CD4-positive, alpha-beta T cell treated with Interleukin-6 for 4 hours (primary cell): ENCODE measurements at regions not wholly inside any gene's neighbourhood (a gene's known extent, or its start where the extent isn't known, plus 50 kb on each side); places are given as distances from the start of the nearest gene placed in this dataset.
"Not testable (repeated sequence)": the region's sequence is repeated elsewhere in the genome, so short reads cannot be mapped to it uniquely, and the experiment has no call there.

Source experiments
- DNase-seq: peaks from one replicate; pipeline ENCODE4 v3.0.0-alpha.2; 2020; ENCODE audit warnings: mixed read lengths

DNA sequence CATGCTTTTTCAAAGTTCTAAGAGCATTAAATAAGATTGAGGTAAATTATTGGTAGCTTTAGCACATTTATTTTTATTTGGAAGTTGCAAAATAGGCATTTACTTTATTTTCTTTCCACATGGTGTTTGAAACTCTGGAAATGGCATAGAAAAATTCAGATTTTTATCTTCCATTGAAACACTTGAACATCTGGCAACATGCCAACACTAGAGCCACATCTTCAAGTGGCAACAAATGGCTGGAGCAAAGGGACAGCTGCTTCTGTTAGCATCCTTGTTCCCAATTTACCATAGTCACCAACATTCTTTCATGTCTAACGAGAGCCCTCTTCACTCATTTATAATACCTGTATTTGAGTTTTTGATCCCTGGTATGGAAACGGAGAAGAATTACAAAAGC, 539.9 kb downstream of the ZNF608 start:
- no peak for DNase-seq

DNA sequence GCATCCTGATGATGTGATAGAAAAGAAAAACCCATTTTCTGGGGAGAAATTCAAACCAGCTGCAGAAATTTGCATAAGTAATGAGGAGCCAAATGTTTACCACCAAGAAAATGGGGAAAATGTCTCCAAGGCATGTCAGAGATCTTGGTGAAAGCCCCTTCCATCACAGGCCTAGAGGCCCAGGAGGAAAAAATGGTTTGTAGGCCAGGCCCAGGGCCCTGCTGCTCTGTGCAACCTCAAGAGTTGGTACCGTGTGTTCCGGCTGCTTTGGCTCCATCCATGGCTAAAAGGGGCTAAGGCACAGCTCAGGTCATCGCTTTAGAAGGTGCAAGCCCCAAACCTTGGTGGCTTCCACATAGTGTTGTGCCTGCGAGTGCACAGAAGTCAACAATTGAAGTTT, 543.1 kb downstream of the ZNF608 start:
- DNase-seq, result no peak

DNA sequence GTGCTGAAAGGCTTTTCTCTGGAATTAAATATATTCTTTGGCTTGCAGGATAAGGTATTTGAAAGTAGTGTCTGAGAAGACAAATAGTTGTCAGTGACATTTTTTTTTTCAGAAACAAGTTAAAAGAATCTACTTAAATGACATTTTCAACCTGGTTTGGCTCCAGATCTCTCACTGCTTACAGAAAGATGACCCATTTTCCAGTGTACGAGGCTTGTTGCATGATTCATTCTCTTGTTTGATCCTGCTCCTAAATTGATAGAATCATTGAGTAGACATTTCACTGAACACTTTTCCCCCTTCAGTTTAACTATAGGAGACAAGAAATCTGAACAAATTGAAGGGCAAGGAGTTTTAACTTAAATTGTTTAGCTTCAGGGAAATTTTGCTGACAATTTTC, 546.1 kb downstream of the ZNF608 start:
- DNase-seq, result no peak

- no peak for DNase-seq
These were observed 546.5 kb downstream of the ZNF608 start for GRCh38 chr5:124199893-124200292.

DNA sequence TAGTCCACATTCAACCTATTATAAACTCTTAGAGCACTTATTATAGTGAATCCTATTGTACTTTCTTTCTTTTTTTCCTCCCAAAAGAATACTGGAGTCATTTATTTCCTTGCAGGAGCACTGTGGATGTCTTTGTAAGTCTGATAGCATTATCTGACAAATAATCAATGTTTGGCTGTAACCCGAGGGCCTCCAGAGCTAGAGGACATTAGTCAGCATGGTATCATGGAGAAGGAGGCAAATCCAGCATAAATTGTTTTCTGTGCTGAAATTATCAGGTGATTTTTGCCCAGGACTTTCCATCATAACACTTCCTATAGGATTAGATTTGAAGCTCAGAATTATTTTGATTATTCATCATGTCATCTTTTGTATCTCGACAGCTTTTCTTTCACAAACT, 551.0 kb downstream of the ZNF608 start:
- DNase-seq, result no peak

DNA sequence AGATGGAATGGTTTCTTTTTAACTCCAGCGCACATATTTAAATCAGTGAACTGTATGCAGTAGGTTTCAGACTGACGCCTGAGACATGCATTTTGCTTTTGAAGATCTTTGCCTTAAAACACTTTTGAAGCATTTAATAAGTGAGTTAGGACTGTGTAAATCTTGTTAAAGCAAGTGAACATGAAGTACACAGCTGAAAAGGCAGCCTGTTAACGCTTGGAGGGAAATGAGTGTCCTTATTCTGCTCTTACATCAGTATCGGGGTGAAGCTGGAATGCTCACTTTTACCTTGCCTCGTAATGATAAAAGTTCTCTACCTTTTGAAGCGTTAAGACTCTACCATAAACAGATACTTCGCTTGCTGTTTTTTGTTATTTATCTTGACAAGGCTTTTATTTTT, 552.2 kb downstream of the ZNF608 start:
- no peak for DNase-seq

DNA sequence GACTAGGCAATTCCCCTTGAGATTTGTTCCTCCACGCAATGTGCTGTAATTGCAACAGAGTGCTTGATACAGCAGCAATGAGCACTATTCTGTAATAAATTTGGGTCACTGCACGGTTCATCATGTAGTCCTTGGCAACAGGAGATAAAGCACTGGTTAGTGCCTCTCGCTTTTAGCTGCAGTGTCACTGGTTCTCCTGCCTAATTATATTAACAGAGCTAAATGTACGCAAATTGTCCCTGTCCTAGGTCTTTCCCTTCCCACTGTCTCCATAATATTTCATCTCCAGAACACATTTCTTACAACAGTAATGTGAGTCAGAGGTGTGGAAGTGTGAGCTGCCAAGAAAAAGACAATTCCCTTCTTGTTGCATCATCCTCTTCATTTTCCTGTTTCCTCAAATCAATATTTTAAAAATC, 553.1 kb downstream of the ZNF608 start:
- DNase-seq, result no peak

- DNase-seq, result no peak
These were observed 553.7 kb downstream of the ZNF608 start for GRCh38 chr5:124192716-124193115.

- no peak for DNase-seq
These were observed 560.7 kb downstream of the ZNF608 start for GRCh38 chr5:124185716-124186115.

- no peak for DNase-seq
These were observed 564.3 kb downstream of the ZNF608 start for GRCh38 chr5:124182133-124182532.

- no peak for DNase-seq
These were observed 565.5 kb downstream of the ZNF608 start for GRCh38 chr5:124180875-124181461.

GRCh38 chr5:124180299-124180874, 566.1 kb downstream of the ZNF608 start:
- no peak for DNase-seq

DNA sequence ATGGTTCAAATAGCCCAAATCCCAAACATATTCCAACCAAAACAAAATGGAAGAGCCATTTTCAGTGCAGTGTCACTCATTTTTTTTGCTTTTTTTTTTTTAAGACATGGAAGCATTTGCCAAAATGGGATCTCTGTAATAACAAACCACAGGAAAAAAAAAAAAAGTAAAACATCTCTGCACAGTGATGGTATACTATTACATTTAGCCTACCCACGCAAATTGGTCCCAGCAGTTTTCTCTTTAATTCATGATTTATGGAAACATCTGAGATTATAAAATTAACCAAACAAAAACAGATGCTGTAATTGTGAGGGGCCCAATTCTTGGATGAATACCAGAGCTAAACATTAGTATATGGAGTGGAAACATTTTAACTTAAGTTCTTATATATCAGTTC, 566.6 kb downstream of the ZNF608 start:
- DNase-seq, result no peak

GRCh38 chr5:124178050-124178449, 568.4 kb downstream of the ZNF608 start:
- DNase-seq, result no peak

GRCh38 chr5:124176692-124177091, 569.7 kb downstream of the ZNF608 start:
- no peak for DNase-seq

DNA sequence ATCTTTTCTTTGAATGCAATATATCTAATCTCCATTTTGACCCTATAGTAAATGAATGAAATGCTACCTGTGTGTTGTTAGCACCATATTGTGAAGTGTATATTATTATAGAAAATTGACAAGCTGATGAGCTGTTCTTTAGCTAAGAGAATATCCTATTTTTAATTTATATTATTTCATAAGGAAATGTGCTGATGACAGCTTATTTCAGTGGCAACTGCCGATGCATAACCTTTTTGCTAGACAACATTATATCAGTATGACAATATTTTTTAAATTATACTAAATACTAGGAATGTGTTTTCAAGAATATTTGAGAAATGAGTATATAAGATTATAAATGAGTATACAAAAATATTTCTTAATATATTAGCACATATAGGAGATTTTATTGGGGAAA, 573.1 kb downstream of the ZNF608 start:
- DNase-seq, result no peak

- no peak for DNase-seq
These were observed 573.9 kb downstream of the ZNF608 start for GRCh38 chr5:124172389-124173003.

DNA sequence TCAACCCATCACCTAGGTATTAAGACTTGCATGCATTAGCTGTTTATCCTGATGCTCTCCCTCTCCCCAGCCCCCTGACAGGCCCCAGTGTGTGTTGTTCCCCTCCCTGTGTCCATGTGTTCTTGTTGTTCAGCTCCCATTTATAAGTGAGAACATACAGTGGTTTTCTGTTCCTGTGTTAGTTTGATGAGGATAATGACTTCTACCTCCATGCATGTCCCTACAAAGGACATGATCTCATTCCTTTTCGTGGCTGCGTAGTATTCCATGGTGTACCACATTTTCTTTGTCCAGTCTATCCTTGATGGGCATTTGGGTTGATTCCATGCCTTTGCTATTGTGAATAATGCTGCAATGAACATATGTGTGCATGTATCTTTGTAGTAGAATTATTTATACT, 578.3 kb downstream of the ZNF608 start:
- not testable (repeated sequence) for DNase-seq

DNA sequence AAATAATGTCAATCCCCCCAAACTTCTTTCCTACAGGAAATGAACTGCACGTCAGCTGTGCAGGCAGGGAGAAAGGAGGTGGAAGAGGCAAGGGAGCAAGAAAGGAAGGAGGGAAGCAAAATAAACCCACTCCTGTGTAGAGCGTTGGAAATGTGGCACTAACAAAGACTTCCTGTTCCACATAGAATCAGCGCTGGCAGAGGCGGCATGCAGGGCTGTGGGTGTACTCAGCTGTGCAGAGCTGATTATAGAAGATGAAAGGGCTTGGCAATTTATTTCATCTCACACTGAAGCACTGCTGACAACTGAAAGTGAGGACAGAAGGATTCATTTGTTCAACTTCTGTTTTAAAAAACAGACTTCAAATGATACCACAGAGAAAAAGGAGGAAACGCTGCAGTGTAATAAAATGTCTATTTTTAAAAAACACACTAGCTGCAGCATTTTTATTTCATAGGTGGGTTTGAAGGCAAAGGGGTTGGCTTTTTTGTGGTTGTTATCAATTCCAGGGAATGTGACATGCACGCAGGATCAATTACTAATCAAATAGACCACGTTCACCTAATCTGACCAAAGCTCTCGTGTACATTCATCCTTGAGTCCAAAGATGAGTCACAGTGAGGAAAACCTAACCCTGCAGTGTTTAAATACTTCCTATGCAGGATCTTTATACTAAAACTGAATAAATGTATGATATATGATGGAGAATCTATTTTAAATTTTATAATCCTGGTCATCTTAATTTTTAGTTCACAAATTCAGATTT, 583.5 kb downstream of the ZNF608 start:
- DNase-seq, result no peak

DNA sequence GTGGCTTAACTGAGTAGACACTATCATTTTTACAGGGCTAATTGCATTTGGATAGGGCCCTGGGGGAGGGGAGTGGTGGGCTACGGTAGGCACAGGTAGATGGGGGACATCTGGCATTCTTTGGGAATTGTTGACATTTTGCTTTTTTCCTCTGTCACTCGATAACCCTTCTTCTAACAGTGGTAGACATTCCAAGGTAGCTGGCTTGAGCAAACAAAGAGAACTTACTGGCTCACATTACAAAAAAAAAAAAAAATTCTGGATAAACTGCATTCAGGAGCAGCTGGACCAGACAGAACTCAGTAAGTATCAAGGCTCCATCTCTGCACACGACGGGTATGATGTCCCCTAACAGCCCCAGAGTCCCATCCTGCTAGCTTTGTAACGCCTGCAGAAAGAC, 585.2 kb downstream of the ZNF608 start:
- no peak for DNase-seq

GRCh38 chr5:124160265-124160664, 586.2 kb downstream of the ZNF608 start:
- no peak for DNase-seq

GRCh38 chr5:124157320-124157719, 589.1 kb downstream of the ZNF608 start:
- no peak for DNase-seq

DNA sequence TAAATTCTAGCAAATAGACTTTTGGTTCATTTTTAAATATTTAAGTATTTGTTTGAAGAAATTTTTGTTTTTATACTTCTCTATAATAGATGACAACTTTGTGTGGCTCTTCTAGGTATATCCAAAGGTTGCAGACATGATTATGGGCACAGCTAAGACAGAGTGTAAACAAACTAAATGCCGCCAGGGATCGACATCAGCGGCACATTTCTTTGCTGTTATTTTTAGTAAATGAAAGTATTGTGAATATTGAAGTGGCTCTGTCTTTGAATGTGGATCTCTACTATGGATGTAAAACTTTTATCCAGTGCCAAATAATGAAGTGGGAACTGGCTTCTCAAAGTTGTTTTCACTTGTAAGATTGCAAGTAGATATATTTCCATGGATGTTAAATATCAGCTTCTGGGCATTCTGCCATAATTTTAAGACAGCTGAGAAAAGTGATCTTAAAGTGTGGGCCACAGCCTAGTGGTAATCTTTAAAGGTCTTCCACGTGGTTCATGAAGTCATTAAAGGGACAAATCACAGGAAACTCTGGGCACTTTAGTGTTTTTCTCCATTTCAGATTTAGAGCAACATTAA, 589.9 kb downstream of the ZNF608 start:
- DNase-seq, result no peak

GRCh38 chr5:124154714-124155113, 591.7 kb downstream of the ZNF608 start:
- DNase-seq, result no peak
